ENCODE measurements at regions not wholly inside any gene's neighbourhood (a gene's known extent, or its start where the extent isn't known, plus 50 kb on each side); places are given as distances from the start of the nearest gene placed in this dataset.

GRCh38 chr12:92571169-92571568 is 131.6 kb upstream of the PLEKHG7 start:
- intact Hi-C loops (cut with DNase I; ENCODE audit: low total_unique reads): loop anchor here (5.0 kb wide), 2 partner anchors 1189 to 1204 kb away; no protein-coding TSS in a partner anchor
- Histone ChIP-seq H3K4me1 (no peaks in the 10 kb centered on the region), H3K27ac (no peak overlapping the region), H3K4me3 (no peak overlapping the region), H3K36me3 (no peaks in the 10 kb centered on the region), H3K27me3 (no peaks in the 10 kb centered on the region), H3K9me3 (no peaks in the 10 kb centered on the region)
- TF ChIP-seq CTCF (IDR thresholded peaks at IDR 0.05): no peak
- no peak for DNase-seq

GRCh38 chr12:92570056-92570753 is 132.6 kb upstream of the PLEKHG7 start:
- Histone ChIP-seq H3K9me3 (no peaks in the 10 kb centered on the region), H3K4me3 (no peak overlapping the region), H3K36me3 (no peaks in the 10 kb centered on the region), H3K27me3 (no peaks in the 10 kb centered on the region), H3K4me1 (no peaks in the 10 kb centered on the region), H3K27ac (no peak overlapping the region)
- TF ChIP-seq CTCF (IDR thresholded peaks at IDR 0.05): peak; percentile 70 to 89
- intact Hi-C loops (cut with DNase I; ENCODE audit: low total_unique reads): loop anchor here (5.0 kb wide), 2 partner anchors 1188 to 1203 kb away; no protein-coding TSS in a partner anchor
- DNase-seq: peak in 1 of 2 donors; percentile 60

GRCh38 chr12:92568691-92569090 is 134.1 kb upstream of the PLEKHG7 start:
- H3K9me3 ChIP-seq: no peaks in the 10 kb centered on the region
- no peaks in the 10 kb centered on the region for H3K27me3 ChIP-seq
- TF ChIP-seq CTCF (IDR thresholded peaks at IDR 0.05): no peak
- H3K4me1 ChIP-seq: peaks cover 0 to 9% (median 0%) of the 10 kb centered on the region in 4 donors
- no peak overlapping the region for H3K4me3 ChIP-seq
- no peak overlapping the region for H3K27ac ChIP-seq
- intact Hi-C loops (cut with DNase I; ENCODE audit: low total_unique reads): loop anchor here (5.0 kb wide), 1 partner anchor 756 kb away; no protein-coding TSS in a partner anchor
- no peak for DNase-seq
- no peaks in the 10 kb centered on the region for H3K36me3 ChIP-seq

- intact Hi-C loops (cut with DNase I; ENCODE audit: low total_unique reads): loop anchor here (5.0 kb wide), 1 partner anchor 754 kb away; no protein-coding TSS in a partner anchor
- no peak for DNase-seq
- H3K4me3 ChIP-seq: no peak overlapping the region
- no peaks in the 10 kb centered on the region for H3K27me3 ChIP-seq
- H3K27ac ChIP-seq: no peak overlapping the region
- TF ChIP-seq CTCF (IDR thresholded peaks at IDR 0.05): no peak
- no peaks in the 10 kb centered on the region for H3K36me3 ChIP-seq
- no peaks in the 10 kb centered on the region for H3K9me3 ChIP-seq
- peaks cover 0 to 29% (median 13%) of the 10 kb centered on the region in 4 donors for H3K4me1 ChIP-seq
Observed at GRCh38 chr12:92566448-92567019, 136.3 kb upstream of the PLEKHG7 start.

GRCh38 chr12:92563819-92564218 is 139.0 kb upstream of the PLEKHG7 start:
- H3K27me3 ChIP-seq: no peaks in the 10 kb centered on the region
- intact Hi-C loops (cut with DNase I; ENCODE audit: low total_unique reads): loop anchor here (5.0 kb wide), 1 partner anchor 417 kb away; the partner anchor contains the start of gene BTG1
- H3K4me3 ChIP-seq: no peak overlapping the region
- DNase-seq: no peak
- no peak for TF ChIP-seq CTCF (IDR thresholded peaks at IDR 0.05)
- H3K9me3 ChIP-seq: no peaks in the 10 kb centered on the region
- no peaks in the 10 kb centered on the region for H3K36me3 ChIP-seq
- peaks cover 0 to 42% (median 23%) of the 10 kb centered on the region in 4 donors for H3K4me1 ChIP-seq
- H3K27ac ChIP-seq: peak overlapping the region in 1 of 2 donors; percentile 76
